AG04449 (cell line): ENCODE measurements at regions not wholly inside any gene's neighbourhood (a gene's known extent, or its start where the extent isn't known, plus 50 kb on each side); places are given as distances from the start of the nearest gene placed in this dataset.

Experiments
- CTCF ChIA-PET: fragments of 350-600 bp; formaldehyde crosslinking; extraction: SDS; loops from one replicate; lab custom pipeline; 2021; ENCODE audit warnings: antibody characterized with exemption; lab: Yijun Ruan, JAX
- POLR2A ChIA-PET: fragments of 400-600, 350-600 bp; formaldehyde crosslinking; extraction: SDS; loops from one replicate; lab custom pipeline; 2020; ENCODE audit warnings: antibody characterized with exemption, inconsistent platforms; lab: Yijun Ruan, JAX
- DNase-seq: peaks from one replicate; pipeline ENCODE4 v3.0.0-alpha.2; 2010; ENCODE audit warnings: low read depth, low spot score
- H3K4me3 ChIP-seq: 2 replicates; pipeline ENCODE4 v1.5.1; 2011; ENCODE audit warnings: low read depth, mild to moderate bottlenecking, control low read depth, low read length
- CTCF ChIP-seq: IDR thresholded peaks from one replicate; pipeline ENCODE4 v1.5.1; 2011; ENCODE audit warnings: mild to moderate bottlenecking, moderate library complexity, low read length, control low read depth, inconsistent platforms; ENCODE audit not compliant: insufficient read depth; ENCODE audit errors: missing control alignments

- no peak for DNase-seq
- H3K4me3 ChIP-seq: no peak overlapping the region
- ChIA-PET POLR2A (no interaction called here), CTCF (interaction anchor here (0.7 to 0.9 kb wide), 3 partner anchors 11 to 141 kb away, joined by 3 read pairs; no protein-coding TSS in a partner anchor)
- no peak for TF ChIP-seq CTCF
Observed at GRCh38 chr11:69242266-69242920, 51.6 kb upstream of the MYEOV start.

GRCh38 chr11:69243496-69244200 is 50.3 kb upstream of the MYEOV start:
- ChIA-PET POLR2A (no interaction called here), CTCF (interaction anchor here (1.1 to 1.2 kb wide), 2 partner anchors 49 to 142 kb away, joined by 3 to 4 read pairs; no protein-coding TSS in a partner anchor)
- no peak overlapping the region for H3K4me3 ChIP-seq
- DNase-seq: no peak
- TF ChIP-seq CTCF: no peak
